GM21737 (cell line): ENCODE measurements at regions not wholly inside any gene's neighbourhood (a gene's known extent, or its start where the extent isn't known, plus 50 kb on each side); places are given as distances from the start of the nearest gene placed in this dataset.
"Not testable (repeated sequence)": the region's sequence is repeated elsewhere in the genome, so short reads cannot be mapped to it uniquely, and the experiment has no call there.

Experiments used
- ATAC-seq: cut with Tn5 transposase; IDR thresholded peaks from one replicate; pipeline ENCODE4 v1.9.1; 2021; ENCODE audit warnings: mild to moderate bottlenecking, moderate library complexity; ENCODE audit not compliant: unreplicated experiment

GRCh38 chr10:33039181-33039580 lies 81.2 kb upstream of the ITGB1 start:
- ATAC-seq = no peak

DNA sequence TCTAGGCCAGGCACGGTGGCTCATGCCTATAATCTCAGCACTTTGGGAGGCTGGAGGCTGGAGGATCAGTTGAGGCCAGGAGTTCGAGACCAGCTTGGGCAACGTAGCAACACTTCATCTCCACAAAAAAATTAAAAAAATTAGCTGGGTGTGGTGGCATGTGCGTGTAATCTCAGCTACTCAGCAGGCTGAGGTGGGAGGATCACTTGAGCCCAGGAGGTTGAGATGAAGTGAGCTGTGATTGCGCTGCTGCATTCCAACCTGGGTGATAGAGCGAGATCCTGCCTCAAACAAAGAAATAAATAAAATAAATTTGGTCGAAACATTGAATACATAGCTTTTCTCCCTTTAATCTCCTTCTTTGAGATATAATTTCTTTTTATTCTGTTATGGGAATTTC lies 80.6 kb upstream of the ITGB1 start:
- no peak for ATAC-seq

DNA sequence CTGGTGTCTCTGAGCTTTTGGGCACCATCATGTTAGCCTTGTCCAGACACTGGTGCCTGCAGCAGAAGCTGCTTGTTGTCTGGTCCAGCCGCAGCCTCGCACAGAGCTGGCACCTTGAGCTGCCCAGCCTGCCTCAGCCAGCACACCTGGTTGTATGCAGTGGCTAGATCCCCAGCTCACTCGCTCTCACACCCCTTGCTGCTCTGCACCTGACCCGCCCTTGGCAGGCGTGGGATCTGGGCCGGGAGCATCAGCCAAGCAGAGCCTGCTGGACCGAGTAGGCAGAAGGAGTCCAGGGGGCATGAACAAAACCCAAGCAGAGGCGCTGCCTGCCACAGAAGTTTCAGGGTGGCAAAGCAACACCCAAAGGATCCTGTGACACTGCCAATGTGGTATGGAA lies 79.7 kb upstream of the ITGB1 start:
- ATAC-seq = no peak

GRCh38 chr10:33036670-33037069 lies 78.6 kb upstream of the ITGB1 start:
- no peak for ATAC-seq

DNA sequence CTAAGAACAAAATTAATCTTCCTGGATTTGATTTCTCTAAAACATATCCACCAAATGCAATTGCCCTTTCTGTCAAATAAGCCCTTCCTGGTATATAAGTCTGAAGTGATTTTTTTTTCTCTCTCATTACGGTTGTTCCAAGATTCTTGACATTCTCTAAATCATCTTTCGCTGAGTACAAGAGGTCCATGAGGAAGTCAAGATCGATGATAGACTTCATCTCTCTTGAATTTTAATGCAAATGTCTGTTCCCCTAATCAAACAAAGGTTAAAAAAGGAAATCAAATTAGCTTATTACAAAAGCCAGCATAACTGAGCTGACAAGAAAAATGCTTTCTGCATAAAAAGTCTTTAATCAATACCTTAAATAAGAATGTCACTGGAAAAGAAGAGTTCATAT lies 77.4 kb upstream of the ITGB1 start:
- no peak for ATAC-seq

GRCh38 chr10:33034931-33035330 lies 76.9 kb upstream of the ITGB1 start:
- no peak for ATAC-seq

DNA sequence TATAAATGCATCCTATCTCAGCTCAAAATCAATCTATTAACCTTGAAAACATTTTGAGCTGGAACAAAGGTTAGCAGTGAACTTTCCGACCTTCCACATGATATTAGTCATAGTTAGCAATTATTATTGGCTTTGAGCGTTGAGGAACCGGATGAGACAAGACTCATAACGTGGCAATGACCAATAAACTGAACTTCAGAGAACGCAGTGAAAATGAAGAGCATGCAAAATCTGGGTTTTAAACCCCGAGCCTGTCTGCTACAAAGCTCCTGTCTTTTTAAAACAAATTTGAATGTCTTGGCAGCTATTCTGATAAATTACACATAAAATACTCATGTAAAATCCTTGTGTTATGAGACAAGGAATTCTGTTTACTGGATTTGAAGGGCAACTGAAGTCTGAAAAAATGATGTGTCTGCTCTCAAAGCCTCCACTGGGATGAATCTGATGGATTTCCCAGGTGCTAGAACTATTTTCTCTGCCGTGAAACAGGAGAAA lies 74.7 kb upstream of the ITGB1 start:
- no peak for ATAC-seq

DNA sequence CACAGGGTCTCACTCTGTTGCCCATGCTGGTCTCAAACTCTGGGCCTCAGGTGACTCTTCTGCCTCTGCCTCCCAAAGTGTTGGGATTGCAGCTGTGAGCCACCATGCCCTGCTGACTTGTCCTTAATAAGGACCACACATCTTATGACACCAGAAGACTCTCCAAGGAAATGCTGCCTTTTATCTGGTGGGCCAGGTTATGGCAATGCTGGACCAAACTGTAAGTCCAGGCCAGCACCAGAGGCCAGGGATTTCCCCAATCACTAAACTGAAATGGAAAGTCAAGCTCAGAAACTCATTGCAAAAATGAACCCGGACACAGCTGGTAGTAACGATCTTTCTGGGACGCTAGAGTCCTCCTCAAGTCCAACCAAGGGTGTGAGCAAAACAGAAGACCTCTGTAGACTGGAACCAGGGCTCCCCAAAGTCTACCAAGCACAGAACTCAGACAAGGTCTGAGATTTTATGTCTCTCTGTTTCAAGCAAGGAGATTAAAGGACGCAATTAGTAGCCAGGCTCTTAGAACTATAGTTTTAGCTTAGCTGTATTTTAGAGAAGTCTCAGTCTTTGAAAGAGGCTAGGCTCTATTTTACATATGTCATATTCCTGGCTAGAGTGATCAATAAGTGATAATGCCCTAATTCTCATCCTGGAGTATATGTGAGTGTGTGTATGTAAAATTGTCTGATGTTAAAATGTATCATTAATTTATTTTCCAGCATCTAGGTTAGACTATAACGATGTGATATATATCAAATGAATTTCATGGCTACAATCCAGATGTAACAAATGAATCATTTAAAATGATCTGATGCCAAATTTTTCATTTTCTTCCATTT lies 74.0 kb upstream of the ITGB1 start:
- no peak for ATAC-seq

DNA sequence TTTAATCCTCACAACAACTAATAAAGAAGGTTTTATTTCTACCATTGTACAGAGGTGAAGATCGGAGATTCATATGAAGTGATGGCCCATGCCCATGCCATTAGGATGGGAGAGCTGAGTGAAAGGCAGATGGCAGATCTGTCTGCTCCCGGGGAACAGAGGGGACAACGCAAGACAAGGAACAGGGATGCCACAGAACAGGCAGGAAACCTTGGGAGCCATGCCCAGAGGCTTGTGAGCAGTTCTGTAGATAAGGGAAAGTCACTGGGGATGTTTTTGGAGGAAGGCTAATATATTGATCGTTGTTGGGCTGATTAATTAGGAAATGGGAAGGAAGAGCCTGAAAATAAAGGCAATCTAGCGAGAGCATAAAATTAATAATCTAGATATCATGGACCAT lies 73.1 kb upstream of the ITGB1 start:
- ATAC-seq = no peak

GRCh38 chr10:33028515-33028914 lies 70.5 kb upstream of the ITGB1 start:
- ATAC-seq = not testable (repeated sequence)

GRCh38 chr10:33027088-33027487 lies 69.1 kb upstream of the ITGB1 start:
- no peak for ATAC-seq

DNA sequence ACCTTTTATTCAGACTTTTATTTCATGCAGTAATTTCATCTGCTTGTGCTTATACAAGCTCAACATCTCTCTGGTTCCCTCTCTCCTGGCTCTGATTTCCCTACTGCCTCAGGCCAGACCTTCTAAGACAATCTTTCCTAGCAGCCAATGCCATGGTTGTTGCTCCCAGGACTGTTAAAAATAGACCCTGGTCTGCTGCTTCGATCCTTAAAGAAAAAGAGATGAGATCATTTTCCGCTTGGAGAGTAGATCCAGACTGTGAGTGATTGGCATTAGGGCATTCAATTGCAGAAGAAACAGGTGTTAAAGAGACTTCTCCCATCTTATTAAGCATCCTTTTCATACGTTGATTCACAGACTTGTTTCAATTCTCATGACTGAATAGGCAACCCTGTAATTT lies 68.4 kb upstream of the ITGB1 start:
- no peak for ATAC-seq

DNA sequence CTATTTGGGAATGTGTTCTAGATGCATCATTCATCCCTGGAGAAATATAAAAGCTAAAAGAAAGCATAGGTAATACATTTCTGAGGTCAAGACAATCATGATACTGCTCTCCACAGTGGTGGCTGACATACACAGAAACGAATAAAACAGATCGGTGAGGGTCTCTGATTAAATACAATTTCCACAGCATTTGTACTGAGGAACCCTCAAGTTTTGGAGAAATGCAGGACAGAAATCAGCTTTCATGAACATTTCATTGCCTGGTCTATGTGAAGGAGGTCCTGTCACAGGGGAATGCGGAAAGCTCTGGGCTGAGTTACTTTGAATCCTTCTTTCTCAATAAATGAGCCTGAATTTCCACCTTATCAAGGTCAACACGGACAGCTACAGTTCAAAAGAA lies 67.9 kb upstream of the ITGB1 start:
- ATAC-seq = no peak

DNA sequence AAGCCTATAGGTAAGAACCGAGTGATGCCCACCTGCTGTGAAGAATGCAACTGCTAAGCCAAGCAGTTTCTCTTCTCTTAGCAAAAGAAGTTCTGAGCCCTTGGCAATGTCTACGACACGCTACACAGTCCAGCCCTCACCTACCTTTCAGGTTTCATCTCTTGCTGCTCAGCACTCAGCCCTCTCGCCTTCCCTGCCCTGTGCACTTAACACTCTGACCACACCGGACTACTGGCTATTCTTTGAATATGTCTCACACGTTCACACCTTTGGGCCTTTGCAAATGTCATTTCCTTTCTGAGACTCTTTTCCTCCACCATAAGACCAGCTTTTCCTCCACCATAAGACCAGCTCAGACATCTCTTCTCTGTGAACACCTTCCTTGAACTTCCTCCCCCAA lies 67.0 kb upstream of the ITGB1 start:
- ATAC-seq = no peak

DNA sequence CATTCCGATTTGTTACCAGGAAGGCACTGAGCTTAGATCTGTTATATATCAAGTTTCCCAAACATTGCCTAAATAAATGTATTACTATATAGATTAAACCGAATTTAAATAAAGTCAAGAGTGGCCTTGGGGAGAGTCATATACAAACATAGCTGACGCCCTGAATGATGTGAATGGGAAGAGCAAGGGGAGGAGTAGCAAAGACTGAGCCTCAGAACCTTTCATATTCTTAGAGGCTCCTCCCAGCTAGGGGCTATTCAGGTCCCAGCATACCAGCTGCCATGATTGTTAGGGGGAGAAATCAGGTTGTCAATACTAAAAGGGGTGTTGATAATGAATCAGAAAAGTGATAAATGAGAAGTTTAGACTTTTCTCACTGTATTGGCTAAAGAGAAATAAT lies 64.7 kb upstream of the ITGB1 start:
- ATAC-seq = no peak

GRCh38 chr10:33022090-33022489 lies 64.1 kb upstream of the ITGB1 start:
- no peak for ATAC-seq

DNA sequence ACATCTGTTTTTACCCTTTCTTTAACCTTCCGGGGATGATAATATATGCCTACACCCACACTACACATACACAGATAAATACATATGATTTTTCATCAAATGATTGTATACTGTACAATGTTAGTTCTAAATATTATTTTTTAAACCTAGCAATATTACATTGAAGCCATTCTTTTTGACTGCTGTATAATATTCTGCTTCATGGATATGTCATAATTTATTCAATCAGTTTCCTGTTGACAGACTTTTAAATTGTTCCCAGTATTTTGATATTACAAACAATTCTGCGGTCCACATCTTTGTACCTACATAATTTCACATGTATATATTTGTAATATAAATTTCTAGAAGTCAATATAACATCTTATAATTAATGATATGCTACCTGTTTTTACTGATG lies 59.0 kb upstream of the ITGB1 start:
- ATAC-seq = no peak

DNA sequence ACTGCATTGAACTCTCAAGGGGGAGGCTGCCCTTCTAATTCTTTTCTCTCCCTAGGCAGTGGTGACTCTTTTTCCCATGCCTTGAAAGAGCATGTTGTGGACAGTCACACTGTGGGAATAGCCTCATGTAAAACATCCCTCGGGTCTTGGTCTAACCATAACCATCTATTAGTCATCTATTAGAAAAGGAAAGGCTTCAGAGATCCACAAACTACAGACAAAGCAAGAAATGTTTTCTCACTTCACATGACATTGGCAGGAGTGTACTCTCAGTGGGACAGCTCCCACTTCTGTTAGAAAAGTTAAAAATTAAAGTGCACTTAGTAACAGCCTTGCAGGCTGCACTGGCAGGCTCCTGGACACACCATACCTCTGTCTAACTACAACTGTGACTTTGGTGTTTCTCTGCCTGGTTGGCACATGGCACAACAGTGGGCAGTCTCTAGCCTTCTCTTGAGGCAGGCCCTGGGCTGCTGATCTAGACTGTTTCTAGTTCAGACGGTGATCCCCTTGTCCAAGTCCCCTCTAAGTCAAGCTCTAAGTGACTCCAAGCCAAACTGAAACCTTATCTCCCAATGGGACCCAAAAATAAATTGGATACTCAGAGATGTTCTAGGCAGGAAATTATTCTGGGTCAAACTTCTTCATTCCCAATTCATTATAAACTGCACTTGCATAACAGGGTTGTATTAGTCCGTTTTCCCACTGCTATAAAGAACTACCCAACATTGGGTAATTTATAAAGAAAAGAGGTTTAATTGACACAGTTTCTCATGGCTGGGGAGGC lies 57.9 kb upstream of the ITGB1 start:
- no peak for ATAC-seq

DNA sequence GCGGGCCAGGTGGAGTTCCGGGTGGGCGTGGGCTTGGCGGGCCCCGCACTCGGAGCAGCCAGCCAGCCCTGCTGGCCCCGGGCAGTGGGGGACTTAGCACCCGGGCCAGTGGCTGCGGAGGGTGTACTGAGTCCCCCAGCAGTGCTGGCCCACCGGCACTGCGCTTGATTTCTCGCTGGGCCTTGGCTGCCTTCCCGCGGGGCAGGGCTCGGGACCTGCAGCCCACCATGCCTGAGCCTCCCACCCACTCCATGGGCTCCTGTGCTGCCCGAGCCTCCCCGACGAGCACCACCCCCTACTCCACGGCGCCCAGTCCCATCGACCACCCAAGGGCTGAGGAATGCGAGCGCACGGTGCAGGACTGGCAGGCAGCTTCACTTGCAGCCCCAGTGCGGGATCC lies 55.3 kb upstream of the ITGB1 start:
- ATAC-seq = not testable (repeated sequence)

- ATAC-seq = no peak
These were observed 54.3 kb upstream of the ITGB1 start for GRCh38 chr10:33012306-33012705.

DNA sequence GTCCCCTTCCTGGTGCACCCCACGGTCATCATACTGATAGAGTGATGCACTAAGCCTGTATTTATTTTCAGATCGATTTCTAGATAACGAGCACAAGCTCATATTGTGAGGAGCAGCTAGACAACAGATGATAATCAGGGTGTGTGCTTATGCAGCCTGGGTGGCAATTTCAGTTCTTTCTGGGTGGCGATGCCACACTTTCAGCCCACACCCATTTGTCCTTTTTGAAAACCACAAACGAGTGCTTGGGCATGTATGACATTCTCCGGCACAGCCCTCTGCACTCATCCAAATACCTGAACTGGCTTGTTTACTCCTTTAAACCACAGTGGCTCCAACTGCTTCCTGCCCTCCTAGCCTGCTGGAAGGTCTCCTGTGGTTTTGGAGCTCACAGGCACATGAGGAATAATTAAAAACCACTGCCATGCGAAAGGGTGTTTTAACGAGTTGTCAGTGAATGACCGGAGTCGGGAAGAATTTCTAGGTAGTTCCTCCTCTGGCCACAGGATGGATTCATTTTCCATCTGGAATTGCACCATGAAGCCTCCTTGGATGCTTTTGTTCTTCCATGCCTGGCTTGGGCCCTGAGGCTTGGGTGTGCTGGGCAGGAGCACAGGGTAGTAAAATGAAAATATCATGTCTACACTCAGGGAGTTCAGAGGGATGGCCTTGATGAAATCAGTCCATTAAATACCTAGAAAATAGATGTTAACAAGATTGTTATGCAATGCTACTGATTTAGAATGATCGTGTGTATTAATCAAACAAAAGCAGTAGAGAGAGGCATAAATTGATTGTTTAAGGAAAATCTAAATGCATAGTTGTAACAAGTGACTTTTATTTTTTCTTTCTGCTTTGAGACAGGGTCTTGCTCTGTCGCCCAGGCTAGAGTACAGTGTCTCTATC lies 52.4 kb upstream of the ITGB1 start:
- ATAC-seq = no peak
